HepG2 (cell line): ENCODE measurements at regions not wholly inside any gene's neighbourhood (a gene's known extent, or its start where the extent isn't known, plus 50 kb on each side); places are given as distances from the start of the nearest gene placed in this dataset.

ENCODE experiments used
- ATAC-seq: fragments of 200-7000 bp; cut with Tn5 transposase; 3 replicates; pipeline ENCODE4 v1.9.1; 2020; ENCODE audit warnings: mild to moderate bottlenecking, moderate library complexity
- BruUV-seq: library from RNA; stranded (reverse); fragments of 400-500 nt; replicated peaks from 2 replicates; lab custom pipeline; 2021; lab: Mats Ljungman, UMichigan
- CTCF ChIA-PET: fragments of 300-600 bp; formaldehyde crosslinking; extraction: SDS; loops from one replicate; lab custom pipeline; 2021; ENCODE audit warnings: low total read pairs, inconsistent platforms, low intra/inter-chr PET ratio; lab: Yijun Ruan, JAX
- POLR2A ChIA-PET: fragments of 350-600 bp; sonication (Branson Sonifier 250); formaldehyde crosslinking; loops from one replicate; lab custom pipeline; 2020; ENCODE audit warnings: antibody characterized with exemption, inconsistent platforms; lab: Yijun Ruan, JAX
- DNase-seq: peaks from one replicate; pipeline ENCODE4 v3.0.0-alpha.2; 2015; ENCODE audit warnings: low spot score
- FAIRE-seq: peaks from 3 replicates; lab custom pipeline; 2011; peaks lifted over from hg19 to GRCh38; lab: Jason Lieb, UNC
- H2AFZ ChIP-seq: one replicate; pipeline ENCODE4 v1.6.1; 2011; ENCODE audit warnings: low read length, inconsistent platforms
- H3K27ac ChIP-seq: fragments of 300-600 bp; 3 replicates; pipeline ENCODE4 v1.8.0; 2011; ENCODE audit warnings: mixed run types, mild to moderate bottlenecking, mixed read lengths, low read length, inconsistent platforms; ENCODE audit not compliant: insufficient read depth; ENCODE audit errors: extremely low read length
- H3K27me3 ChIP-seq, 2 experiments: fragments of 200-600 bp in 1 of 2; 2 replicates in 1 of 2; 3 replicates in 1 of 2; pipeline versions ENCODE4 v1.6.0 to v1.8.0; 2011; ENCODE audit warnings: low read length in 2 of 2, mild to moderate bottlenecking in 2 of 2, moderate library complexity in 2 of 2, inconsistent platforms in 1 of 2; ENCODE audit not compliant: insufficient read depth in 2 of 2, control insufficient read depth in 1 of 2
- H3K36me3 ChIP-seq, 2 experiments: fragments of 200-600 bp in 1 of 2; replicated peaks in 1 of 2; 2 replicates in 1 of 2; 3 replicates in 1 of 2; pipeline versions ENCODE4 v1.5.1 to v1.8.0; 2011; ENCODE audit warnings: low read length in 2 of 2, inconsistent platforms in 1 of 2; ENCODE audit not compliant: insufficient read depth in 2 of 2, control insufficient read depth in 1 of 2
- H3K4me1 ChIP-seq: 2 replicates; pipeline ENCODE4 v1.5.1; 2012; ENCODE audit warnings: low read length, inconsistent platforms; ENCODE audit not compliant: insufficient read depth
- H3K4me2 ChIP-seq: 2 replicates; pipeline ENCODE4 v1.6.0; 2011; ENCODE audit warnings: low read depth, low read length, inconsistent platforms
- H3K4me3 ChIP-seq, 3 experiments: fragments of 200-600 bp in 1 of 3; sonication (generic), shearing (Covaris generic) in 1 of 3; replicated peaks in 1 of 3; 2 replicates each; pipeline ENCODE4 v1.5.1; 2011 to 2016; ENCODE audit warnings: low read length in 3 of 3, inconsistent platforms in 2 of 3, low read depth in 2 of 3, mild to moderate bottlenecking in 2 of 3, control low read depth in 1 of 3, mixed read lengths in 1 of 3; ENCODE audit not compliant: insufficient read depth in 1 of 3
- H3K79me2 ChIP-seq: one replicate; pipeline ENCODE4 v1.6.1; 2011; ENCODE audit warnings: low read length, inconsistent platforms; ENCODE audit not compliant: insufficient read depth
- H3K9ac ChIP-seq: 2 replicates; pipeline ENCODE4 v1.6.0; 2011; ENCODE audit warnings: mild to moderate bottlenecking, low read depth, low read length, inconsistent platforms; ENCODE audit not compliant: insufficient read depth
- H3K9me3 ChIP-seq: 2 replicates; pipeline ENCODE4 v1.5.1; 2012; ENCODE audit warnings: mild to moderate bottlenecking, low read length
- H4K20me1 ChIP-seq: 2 replicates; pipeline ENCODE4 v1.6.0; 2011; ENCODE audit warnings: inconsistent platforms, mild to moderate bottlenecking, low read length, moderate library complexity; ENCODE audit not compliant: insufficient read depth
- HNRNPLL ChIP-seq: fragments of 200-400 bp; formaldehyde crosslinking; IDR thresholded peaks from 2 replicates; pipeline ENCODE4 v1.6.1; 2017; ENCODE audit warnings: mild to moderate bottlenecking, low read depth, low read length; ENCODE audit not compliant: poor library complexity, severe bottlenecking
- HNRNPUL1 ChIP-seq: fragments of 200-400 bp; formaldehyde crosslinking; IDR thresholded peaks from 2 replicates; pipeline ENCODE4 v1.6.1; 2017; ENCODE audit warnings: low read depth, mild to moderate bottlenecking, low read length, moderate library complexity
- IKZF4 ChIP-seq: sonication (generic); formaldehyde crosslinking; IDR thresholded peaks from 2 replicates; pipeline ENCODE4 v1.5.1; 2020; ENCODE audit warnings: borderline replicate concordance, mild to moderate bottlenecking, low read depth, missing genetic modification reagents; ENCODE audit errors: not compliant biosample characterization
- KMT2B ChIP-seq: IDR thresholded peaks from 2 replicates; pipeline ENCODE4 v1.6.1; 2016; ENCODE audit warnings: missing genetic modification reagents, missing compliant biosample characterization
- MED13 ChIP-seq: sonication (generic); formaldehyde crosslinking; IDR thresholded peaks from 2 replicates; pipeline ENCODE4 v1.5.0; 2020; ENCODE audit warnings: missing genetic modification reagents
- SP140L ChIP-seq: sonication (generic); formaldehyde crosslinking; IDR thresholded peaks from 2 replicates; pipeline ENCODE4 v1.4.0; 2020; ENCODE audit warnings: missing genetic modification reagents, borderline replicate concordance
- SRSF1 ChIP-seq: fragments of 200-400 bp; formaldehyde crosslinking; optimal IDR thresholded peaks from 2 replicates; pipeline ENCODE3; 2017; ENCODE audit warnings: mild to moderate bottlenecking, low read depth, low read length, moderate library complexity
- XRCC5 ChIP-seq: fragments of 200-400 bp; formaldehyde crosslinking; optimal IDR thresholded peaks from 2 replicates; pipeline ENCODE3; 2017; ENCODE audit warnings: mild to moderate bottlenecking, low read length
- ZFX ChIP-seq: sonication (generic); formaldehyde crosslinking; IDR thresholded peaks from 2 replicates; pipeline ENCODE4 v1.4.0; 2020; ENCODE audit warnings: mild to moderate bottlenecking, low read depth, missing genetic modification reagents, moderate library complexity
- WGBS: methylation state at CpG from one replicate; pipeline ENCODE4 v1.1.6; 2017; ENCODE audit warnings: low lambda C conversion rate; 5-methylcytosine and 5-hydroxymethylcytosine counted together
- in situ Hi-C: cut with HindIII; loops from 2 replicates; pipeline ENCODE4 v1.10.0; 2017; ENCODE audit warnings: low pct_unique_long_range_greater_than_20kb; ENCODE audit not compliant: extremely low pct_ligation_motif_present
- intact Hi-C: fragments of 100-400 bp; cut with micrococcal nuclease; formaldehyde crosslinking; loops from one replicate; pipeline ENCODE4 v1.10.0; 2022; ENCODE audit not compliant: unreplicated experiment
- TF ChIP-seq, protein P1 (sequence below): sonication (generic); formaldehyde crosslinking; IDR thresholded peaks from 2 replicates; pipeline ENCODE4 v1.8.1; 2023; ENCODE audit warnings: missing genetic modification reagents, inconsistent platforms, borderline replicate concordance
- TF ChIP-seq, protein P2 (sequence below): sonication (generic); IDR thresholded peaks from 2 replicates; pipeline ENCODE4 v1.6.1; 2016; ENCODE audit warnings: low read depth, borderline replicate concordance
- TF ChIP-seq, protein P3 (sequence below): sonication (generic); formaldehyde crosslinking; IDR thresholded peaks from 2 replicates; pipeline ENCODE4 v1.5.1; 2020; ENCODE audit warnings: mild to moderate bottlenecking, missing genetic modification reagents, moderate library complexity
- TF ChIP-seq, protein P4 (sequence below): sonication (generic); formaldehyde crosslinking; IDR thresholded peaks from 2 replicates; pipeline ENCODE4 v1.5.0; 2020; ENCODE audit warnings: mild to moderate bottlenecking, missing genetic modification reagents, moderate library complexity

DNA sequence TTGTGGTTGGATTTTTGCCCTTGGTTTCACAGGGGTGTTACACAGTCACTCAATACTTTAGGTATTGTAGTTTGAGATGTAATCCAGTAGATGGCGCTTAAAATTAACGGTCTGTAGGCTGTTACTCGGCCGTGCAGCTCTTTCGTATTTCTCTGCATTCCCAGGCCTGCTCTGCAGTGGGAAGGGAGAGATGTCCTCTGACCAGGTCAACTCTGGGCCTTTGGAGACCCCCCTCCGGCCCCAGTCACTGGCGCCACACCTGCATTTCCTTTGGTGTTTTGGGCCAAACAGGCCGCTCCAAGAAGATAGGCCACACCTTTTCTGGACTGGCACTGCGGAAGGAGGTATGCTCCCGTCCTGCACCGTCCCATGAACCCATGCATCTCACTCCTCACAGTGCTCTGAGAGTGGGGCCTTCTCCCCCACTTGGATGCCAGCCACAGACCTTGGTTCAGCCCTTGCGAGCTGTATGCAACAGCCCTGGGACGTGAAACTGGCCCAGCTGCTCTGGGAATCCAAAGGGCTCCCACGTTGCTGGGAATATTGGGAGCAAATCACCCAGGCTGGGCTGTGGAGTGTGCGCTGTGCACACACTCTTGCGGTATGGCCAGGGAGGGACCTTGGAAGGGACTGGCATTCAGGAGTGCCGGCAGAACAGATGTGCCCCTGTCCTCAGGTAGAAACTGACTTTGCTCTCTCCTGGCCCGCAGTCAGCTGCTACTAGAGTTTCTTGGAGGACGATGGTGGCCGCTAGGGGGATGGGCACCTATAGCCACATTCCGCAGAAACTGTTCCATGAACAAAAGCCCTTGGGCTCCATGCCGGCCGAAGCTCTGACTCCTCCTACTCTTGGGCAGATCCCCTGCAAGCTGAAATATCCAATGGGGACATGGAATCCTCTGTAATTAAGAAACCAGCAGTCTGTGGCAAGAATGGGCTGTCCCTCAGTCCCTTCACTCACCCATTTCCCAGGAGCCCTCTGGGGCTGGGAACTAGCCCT, 410.5 kb upstream of the CADM2 start:
- H3K27me3 ChIP-seq, result no peaks in the 10 kb centered on the region
- POLR2A ChIA-PET, result no interaction called here
- FAIRE-seq (peak; percentile 56), ATAC-seq (peak; percentile 97), DNase-seq (peak; percentile 36)
- H4K20me1 ChIP-seq, result no peaks in the 10 kb centered on the region
- CTCF ChIA-PET, result interaction anchor here (0.9 to 2.3 kb wide), 5 partner anchors 417 to 1028 kb away, joined by 3 to 14 read pairs (median 5); no protein-coding TSS in a partner anchor
- intact Hi-C loops (loop anchor here (1.0 to 5.0 kb wide), 5 partner anchors 224 to 1028 kb away; no protein-coding TSS in a partner anchor), in situ Hi-C loops (loop anchor here (10.0 to 25.0 kb wide), 2 partner anchors 817 to 1039 kb away; no protein-coding TSS in a partner anchor)
- H3K79me2 ChIP-seq, result no peaks in the 10 kb centered on the region
- peak overlapping the region in 2 of 3 experiments; percentile 15 to 54; a peak in 2 of 6 replicates for H3K4me3 ChIP-seq
- WGBS, result 30% methylated on average over 7 of the region's 23 CpGs
- H3K4me2 ChIP-seq, result peak overlapping the region; percentile 71
- H3K36me3 ChIP-seq, result no peaks in the 10 kb centered on the region
- BruUV-seq, result no TSS peak
- no peaks in the 10 kb centered on the region for H3K9me3 ChIP-seq
- peaks cover 8% of the 10 kb centered on the region for H3K4me1 ChIP-seq
- H2AFZ ChIP-seq, result peak overlapping the region; percentile 17
- H3K27ac ChIP-seq, result no peak overlapping the region
- no peak overlapping the region for H3K9ac ChIP-seq
- TF ChIP-seq HNRNPLL, result no peak
- peak; percentile 22 for TF ChIP-seq XRCC5
- TF ChIP-seq SRSF1, result no peak
- TF ChIP-seq KMT2B, result no peak
- TF ChIP-seq, protein P1, sequence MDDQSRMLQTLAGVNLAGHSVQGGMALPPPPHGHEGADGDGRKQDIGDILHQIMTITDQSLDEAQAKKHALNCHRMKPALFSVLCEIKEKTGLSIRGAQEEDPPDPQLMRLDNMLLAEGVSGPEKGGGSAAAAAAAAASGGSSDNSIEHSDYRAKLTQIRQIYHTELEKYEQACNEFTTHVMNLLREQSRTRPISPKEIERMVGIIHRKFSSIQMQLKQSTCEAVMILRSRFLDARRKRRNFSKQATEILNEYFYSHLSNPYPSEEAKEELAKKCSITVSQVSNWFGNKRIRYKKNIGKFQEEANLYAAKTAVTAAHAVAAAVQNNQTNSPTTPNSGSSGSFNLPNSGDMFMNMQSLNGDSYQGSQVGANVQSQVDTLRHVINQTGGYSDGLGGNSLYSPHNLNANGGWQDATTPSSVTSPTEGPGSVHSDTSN (CRISPR knock-in tag), result no peak
- TF ChIP-seq, protein P2, sequence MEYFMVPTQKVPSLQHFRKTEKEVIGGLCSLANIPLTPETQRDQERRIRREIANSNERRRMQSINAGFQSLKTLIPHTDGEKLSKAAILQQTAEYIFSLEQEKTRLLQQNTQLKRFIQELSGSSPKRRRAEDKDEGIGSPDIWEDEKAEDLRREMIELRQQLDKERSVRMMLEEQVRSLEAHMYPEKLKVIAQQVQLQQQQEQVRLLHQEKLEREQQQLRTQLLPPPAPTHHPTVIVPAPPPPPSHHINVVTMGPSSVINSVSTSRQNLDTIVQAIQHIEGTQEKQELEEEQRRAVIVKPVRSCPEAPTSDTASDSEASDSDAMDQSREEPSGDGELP, result peak; percentile 33; the same call in 1 of the 2 replicates
- TF ChIP-seq ZFX (CRISPR knock-in tag), result peak; percentile 44; the same call in 1 of the 2 replicates
- TF ChIP-seq HNRNPUL1, result no peak
- TF ChIP-seq, protein P3, sequence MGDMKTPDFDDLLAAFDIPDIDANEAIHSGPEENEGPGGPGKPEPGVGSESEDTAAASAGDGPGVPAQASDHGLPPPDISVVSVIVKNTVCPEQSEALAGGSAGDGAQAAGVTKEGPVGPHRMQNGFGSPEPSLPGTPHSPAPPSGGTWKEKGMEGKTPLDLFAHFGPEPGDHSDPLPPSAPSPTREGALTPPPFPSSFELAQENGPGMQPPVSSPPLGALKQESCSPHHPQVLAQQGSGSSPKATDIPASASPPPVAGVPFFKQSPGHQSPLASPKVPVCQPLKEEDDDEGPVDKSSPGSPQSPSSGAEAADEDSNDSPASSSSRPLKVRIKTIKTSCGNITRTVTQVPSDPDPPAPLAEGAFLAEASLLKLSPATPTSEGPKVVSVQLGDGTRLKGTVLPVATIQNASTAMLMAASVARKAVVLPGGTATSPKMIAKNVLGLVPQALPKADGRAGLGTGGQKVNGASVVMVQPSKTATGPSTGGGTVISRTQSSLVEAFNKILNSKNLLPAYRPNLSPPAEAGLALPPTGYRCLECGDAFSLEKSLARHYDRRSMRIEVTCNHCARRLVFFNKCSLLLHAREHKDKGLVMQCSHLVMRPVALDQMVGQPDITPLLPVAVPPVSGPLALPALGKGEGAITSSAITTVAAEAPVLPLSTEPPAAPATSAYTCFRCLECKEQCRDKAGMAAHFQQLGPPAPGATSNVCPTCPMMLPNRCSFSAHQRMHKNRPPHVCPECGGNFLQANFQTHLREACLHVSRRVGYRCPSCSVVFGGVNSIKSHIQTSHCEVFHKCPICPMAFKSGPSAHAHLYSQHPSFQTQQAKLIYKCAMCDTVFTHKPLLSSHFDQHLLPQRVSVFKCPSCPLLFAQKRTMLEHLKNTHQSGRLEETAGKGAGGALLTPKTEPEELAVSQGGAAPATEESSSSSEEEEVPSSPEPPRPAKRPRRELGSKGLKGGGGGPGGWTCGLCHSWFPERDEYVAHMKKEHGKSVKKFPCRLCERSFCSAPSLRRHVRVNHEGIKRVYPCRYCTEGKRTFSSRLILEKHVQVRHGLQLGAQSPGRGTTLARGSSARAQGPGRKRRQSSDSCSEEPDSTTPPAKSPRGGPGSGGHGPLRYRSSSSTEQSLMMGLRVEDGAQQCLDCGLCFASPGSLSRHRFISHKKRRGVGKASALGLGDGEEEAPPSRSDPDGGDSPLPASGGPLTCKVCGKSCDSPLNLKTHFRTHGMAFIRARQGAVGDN (CRISPR knock-in tag), result peak; percentile 27; the same call in 1 of the 2 replicates
- TF ChIP-seq IKZF4, result no peak
- TF ChIP-seq, protein P4, sequence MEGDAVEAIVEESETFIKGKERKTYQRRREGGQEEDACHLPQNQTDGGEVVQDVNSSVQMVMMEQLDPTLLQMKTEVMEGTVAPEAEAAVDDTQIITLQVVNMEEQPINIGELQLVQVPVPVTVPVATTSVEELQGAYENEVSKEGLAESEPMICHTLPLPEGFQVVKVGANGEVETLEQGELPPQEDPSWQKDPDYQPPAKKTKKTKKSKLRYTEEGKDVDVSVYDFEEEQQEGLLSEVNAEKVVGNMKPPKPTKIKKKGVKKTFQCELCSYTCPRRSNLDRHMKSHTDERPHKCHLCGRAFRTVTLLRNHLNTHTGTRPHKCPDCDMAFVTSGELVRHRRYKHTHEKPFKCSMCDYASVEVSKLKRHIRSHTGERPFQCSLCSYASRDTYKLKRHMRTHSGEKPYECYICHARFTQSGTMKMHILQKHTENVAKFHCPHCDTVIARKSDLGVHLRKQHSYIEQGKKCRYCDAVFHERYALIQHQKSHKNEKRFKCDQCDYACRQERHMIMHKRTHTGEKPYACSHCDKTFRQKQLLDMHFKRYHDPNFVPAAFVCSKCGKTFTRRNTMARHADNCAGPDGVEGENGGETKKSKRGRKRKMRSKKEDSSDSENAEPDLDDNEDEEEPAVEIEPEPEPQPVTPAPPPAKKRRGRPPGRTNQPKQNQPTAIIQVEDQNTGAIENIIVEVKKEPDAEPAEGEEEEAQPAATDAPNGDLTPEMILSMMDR (CRISPR knock-in tag), result peak; percentile 75
- no peak for TF ChIP-seq SP140L (CRISPR knock-in tag)
- TF ChIP-seq MED13 (CRISPR knock-in tag), result no peak
